HCT116 (cell line): ENCODE measurements at regions not wholly inside any gene's neighbourhood (a gene's known extent, or its start where the extent isn't known, plus 50 kb on each side); places are given as distances from the start of the nearest gene placed in this dataset.

Source experiments
- CEBPB ChIP-seq: IDR thresholded peaks from 2 replicates; pipeline ENCODE4 v1.6.1; 2012; ENCODE audit warnings: low read depth
- EGR1 ChIP-seq: IDR thresholded peaks from 2 replicates; pipeline ENCODE4 v1.6.1; 2012; ENCODE audit warnings: low read depth
- EZH2 ChIP-seq: fragments of 200-600 bp; sonication (generic); IDR thresholded peaks from 2 replicates; pipeline ENCODE4 v1.6.1; 2017; ENCODE audit warnings: antibody characterized with exemption, mixed run types
- EZH2phosphoT487 ChIP-seq: fragments of 200-600 bp; IDR thresholded peaks from 2 replicates; pipeline ENCODE4 v1.6.1; 2018; ENCODE audit warnings: antibody characterized with exemption, borderline replicate concordance
- POLR2A ChIP-seq: IDR thresholded peaks from 2 replicates; pipeline ENCODE4 v1.7.0; 2011; ENCODE audit warnings: borderline replicate concordance; ENCODE audit not compliant: insufficient read depth, insufficient read length; ENCODE audit errors: extremely low read depth
- RAD21 ChIP-seq: IDR thresholded peaks from 2 replicates; pipeline ENCODE4 v1.6.1; 2012; ENCODE audit warnings: low read depth, mild to moderate bottlenecking
- SIN3A ChIP-seq: IDR thresholded peaks from 2 replicates; pipeline ENCODE4 v1.6.1; 2012; ENCODE audit warnings: low read depth
- SP1 ChIP-seq: IDR thresholded peaks from 2 replicates; pipeline ENCODE4 v1.6.1; 2012; ENCODE audit warnings: low read depth
- ZNF274 ChIP-seq: fragments of 200-500 bp; sonication (Bioruptor generic); IDR thresholded peaks from 2 replicates; pipeline ENCODE4 v1.6.1; 2014; ENCODE audit warnings: mild to moderate bottlenecking, low read depth, low read length, inconsistent platforms
- TF ChIP-seq, protein P1 (sequence below), 3 experiments: fragments of 200-600 bp in 1 of 3; sonication (generic) in 1 of 3; IDR thresholded peaks in 2 of 3; conservative IDR thresholded peaks in 1 of 3; 2 replicates each; pipeline ENCODE4 v1.5.1; 2012 to 2017; ENCODE audit warnings: low read depth in 2 of 3, low read length in 2 of 3, antibody characterized with exemption in 1 of 3, borderline replicate concordance in 1 of 3, control low read depth in 1 of 3, mild to moderate bottlenecking in 1 of 3, mixed read lengths in 1 of 3, mixed run types in 1 of 3, moderate library complexity in 1 of 3; ENCODE audit not compliant: insufficient read depth in 1 of 3
- TF ChIP-seq, protein P2 (sequence below): IDR thresholded peaks from 2 replicates; pipeline ENCODE4 v1.6.1; 2012
- TF ChIP-seq, protein P3 (sequence below): IDR thresholded peaks from 2 replicates; pipeline ENCODE4 v1.6.1; 2012; ENCODE audit warnings: low read depth

DNA sequence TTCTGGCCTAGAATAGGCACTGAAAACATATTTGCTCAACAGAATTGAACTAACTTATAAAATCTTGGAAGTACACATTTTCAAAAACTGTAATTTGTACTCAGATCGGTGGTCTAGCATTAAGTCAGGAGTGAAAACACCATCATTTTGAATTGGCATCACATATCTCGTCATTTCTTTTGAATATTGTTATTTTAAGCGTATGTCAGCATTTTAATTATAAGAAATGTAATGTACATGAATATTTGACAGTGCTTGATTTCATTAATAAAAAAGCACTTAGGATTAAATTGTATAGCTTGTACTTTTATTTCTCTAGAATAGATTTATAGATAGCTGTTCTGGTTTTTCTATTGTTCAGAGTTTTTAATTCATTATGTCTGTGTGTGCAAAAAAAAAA lies 892.2 kb downstream of the BCL11B start:
- TF ChIP-seq, protein P1, sequence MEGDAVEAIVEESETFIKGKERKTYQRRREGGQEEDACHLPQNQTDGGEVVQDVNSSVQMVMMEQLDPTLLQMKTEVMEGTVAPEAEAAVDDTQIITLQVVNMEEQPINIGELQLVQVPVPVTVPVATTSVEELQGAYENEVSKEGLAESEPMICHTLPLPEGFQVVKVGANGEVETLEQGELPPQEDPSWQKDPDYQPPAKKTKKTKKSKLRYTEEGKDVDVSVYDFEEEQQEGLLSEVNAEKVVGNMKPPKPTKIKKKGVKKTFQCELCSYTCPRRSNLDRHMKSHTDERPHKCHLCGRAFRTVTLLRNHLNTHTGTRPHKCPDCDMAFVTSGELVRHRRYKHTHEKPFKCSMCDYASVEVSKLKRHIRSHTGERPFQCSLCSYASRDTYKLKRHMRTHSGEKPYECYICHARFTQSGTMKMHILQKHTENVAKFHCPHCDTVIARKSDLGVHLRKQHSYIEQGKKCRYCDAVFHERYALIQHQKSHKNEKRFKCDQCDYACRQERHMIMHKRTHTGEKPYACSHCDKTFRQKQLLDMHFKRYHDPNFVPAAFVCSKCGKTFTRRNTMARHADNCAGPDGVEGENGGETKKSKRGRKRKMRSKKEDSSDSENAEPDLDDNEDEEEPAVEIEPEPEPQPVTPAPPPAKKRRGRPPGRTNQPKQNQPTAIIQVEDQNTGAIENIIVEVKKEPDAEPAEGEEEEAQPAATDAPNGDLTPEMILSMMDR (IDR thresholded peaks at IDR 0.05 in 2 of 3, conservative IDR thresholded peaks at IDR 0.05 in 1 of 3; ENCODE audit: borderline replicate concordance in 1 of 3, insufficient read depth in 1 of 3, low read depth in 2 of 3, low read length in 2 of 3) = no peak
- TF ChIP-seq POLR2A (no peak), EZH2 (no peak), EGR1 (no peak), SIN3A (no peak), CEBPB (no peak), EZH2phosphoT487 (no peak), SP1 (no peak), RAD21 (no peak), ZNF274 (no peak)
- TF ChIP-seq, protein P2, sequence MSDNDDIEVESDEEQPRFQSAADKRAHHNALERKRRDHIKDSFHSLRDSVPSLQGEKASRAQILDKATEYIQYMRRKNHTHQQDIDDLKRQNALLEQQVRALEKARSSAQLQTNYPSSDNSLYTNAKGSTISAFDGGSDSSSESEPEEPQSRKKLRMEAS = no peak
- TF ChIP-seq, protein P3, sequence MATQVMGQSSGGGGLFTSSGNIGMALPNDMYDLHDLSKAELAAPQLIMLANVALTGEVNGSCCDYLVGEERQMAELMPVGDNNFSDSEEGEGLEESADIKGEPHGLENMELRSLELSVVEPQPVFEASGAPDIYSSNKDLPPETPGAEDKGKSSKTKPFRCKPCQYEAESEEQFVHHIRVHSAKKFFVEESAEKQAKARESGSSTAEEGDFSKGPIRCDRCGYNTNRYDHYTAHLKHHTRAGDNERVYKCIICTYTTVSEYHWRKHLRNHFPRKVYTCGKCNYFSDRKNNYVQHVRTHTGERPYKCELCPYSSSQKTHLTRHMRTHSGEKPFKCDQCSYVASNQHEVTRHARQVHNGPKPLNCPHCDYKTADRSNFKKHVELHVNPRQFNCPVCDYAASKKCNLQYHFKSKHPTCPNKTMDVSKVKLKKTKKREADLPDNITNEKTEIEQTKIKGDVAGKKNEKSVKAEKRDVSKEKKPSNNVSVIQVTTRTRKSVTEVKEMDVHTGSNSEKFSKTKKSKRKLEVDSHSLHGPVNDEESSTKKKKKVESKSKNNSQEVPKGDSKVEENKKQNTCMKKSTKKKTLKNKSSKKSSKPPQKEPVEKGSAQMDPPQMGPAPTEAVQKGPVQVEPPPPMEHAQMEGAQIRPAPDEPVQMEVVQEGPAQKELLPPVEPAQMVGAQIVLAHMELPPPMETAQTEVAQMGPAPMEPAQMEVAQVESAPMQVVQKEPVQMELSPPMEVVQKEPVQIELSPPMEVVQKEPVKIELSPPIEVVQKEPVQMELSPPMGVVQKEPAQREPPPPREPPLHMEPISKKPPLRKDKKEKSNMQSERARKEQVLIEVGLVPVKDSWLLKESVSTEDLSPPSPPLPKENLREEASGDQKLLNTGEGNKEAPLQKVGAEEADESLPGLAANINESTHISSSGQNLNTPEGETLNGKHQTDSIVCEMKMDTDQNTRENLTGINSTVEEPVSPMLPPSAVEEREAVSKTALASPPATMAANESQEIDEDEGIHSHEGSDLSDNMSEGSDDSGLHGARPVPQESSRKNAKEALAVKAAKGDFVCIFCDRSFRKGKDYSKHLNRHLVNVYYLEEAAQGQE = no peak
